NCI-H82 treated with DMSO at 0.1 percent for 48 hours (cell line): ENCODE measurements at regions not wholly inside any gene's neighbourhood (a gene's known extent, or its start where the extent isn't known, plus 50 kb on each side); places are given as distances from the start of the nearest gene placed in this dataset.
"Not testable (repeated sequence)": the region's sequence is repeated elsewhere in the genome, so short reads cannot be mapped to it uniquely, and the experiment has no call there.

Experiments
- DNase-seq: peaks from one replicate; lab custom pipeline; 2025; ENCODE audit not compliant: unreplicated experiment; lab: John Stamatoyannopoulos, UW

- no peak for DNase-seq
Measured at GRCh38 chr11:92122561-92122960, 102.1 kb upstream of the FAT3 start.

GRCh38 chr11:92111287-92111686, 113.3 kb upstream of the FAT3 start:
- no peak for DNase-seq

- DNase-seq: no peak
Measured at GRCh38 chr11:92109466-92109865, 115.2 kb upstream of the FAT3 start.

- DNase-seq: no peak
Measured at GRCh38 chr11:92107331-92107730, 117.3 kb upstream of the FAT3 start.

GRCh38 chr11:92104349-92104748, 120.3 kb upstream of the FAT3 start:
- no peak for DNase-seq

GRCh38 chr11:92101920-92102319, 122.7 kb upstream of the FAT3 start:
- DNase-seq: no peak

- DNase-seq: no peak
Measured at GRCh38 chr11:92099183-92099582, 125.4 kb upstream of the FAT3 start.

- no peak for DNase-seq
Measured at GRCh38 chr11:92098172-92098571, 126.4 kb upstream of the FAT3 start.

- DNase-seq: no peak
Measured at GRCh38 chr11:92087725-92088537, 136.7 kb upstream of the FAT3 start.

GRCh38 chr11:92083123-92083522, 141.5 kb upstream of the FAT3 start:
- DNase-seq: no peak

- DNase-seq: no peak
Measured at GRCh38 chr11:92082652-92083051, 142.0 kb upstream of the FAT3 start.

- not testable (repeated sequence) for DNase-seq
Measured at GRCh38 chr11:92074498-92074897, 150.1 kb upstream of the FAT3 start.

- DNase-seq: no peak
Measured at GRCh38 chr11:92071660-92072059, 153.0 kb upstream of the FAT3 start.

- DNase-seq: no peak
Measured at GRCh38 chr11:92070026-92070889, 154.4 kb upstream of the FAT3 start.

GRCh38 chr11:92067016-92067415, 157.6 kb upstream of the FAT3 start:
- no peak for DNase-seq

GRCh38 chr11:92061456-92062062, 163.1 kb upstream of the FAT3 start:
- no peak for DNase-seq

- no peak for DNase-seq
Measured at GRCh38 chr11:92057849-92058442, 166.7 kb upstream of the FAT3 start.

- DNase-seq: no peak
Measured at GRCh38 chr11:92053216-92053615, 171.4 kb upstream of the FAT3 start.

GRCh38 chr11:92050305-92050704, 174.3 kb upstream of the FAT3 start:
- DNase-seq: no peak

GRCh38 chr11:92048415-92048814, 176.2 kb upstream of the FAT3 start:
- no peak for DNase-seq

GRCh38 chr11:92046103-92046502, 178.5 kb upstream of the FAT3 start:
- DNase-seq: no peak
